ENCODE measurements at regions not wholly inside any gene's neighbourhood (a gene's known extent, or its start where the extent isn't known, plus 50 kb on each side); places are given as distances from the start of the nearest gene placed in this dataset.
"Not testable (repeated sequence)": the region's sequence is repeated elsewhere in the genome, so short reads cannot be mapped to it uniquely, and the experiment has no call there.

GRCh38 chr1:146318715-146319114 is 89.9 kb upstream of the NOTCH2NLA start:
- not testable (repeated sequence) for DNase-seq

- not testable (repeated sequence) for DNase-seq
Measured at GRCh38 chr1:146317785-146318184, 89.0 kb upstream of the NOTCH2NLA start.

GRCh38 chr1:146314449-146315246 is 85.8 kb upstream of the NOTCH2NLA start:
- not testable (repeated sequence) for DNase-seq

- DNase-seq: not testable (repeated sequence)
Measured at GRCh38 chr1:146310579-146310978, 81.8 kb upstream of the NOTCH2NLA start.

- DNase-seq: not testable (repeated sequence)
Measured at GRCh38 chr1:146309427-146309826, 80.6 kb upstream of the NOTCH2NLA start.

- not testable (repeated sequence) for DNase-seq
Measured at GRCh38 chr1:146308892-146309291, 80.1 kb upstream of the NOTCH2NLA start.

GRCh38 chr1:146308152-146308551 is 79.3 kb upstream of the NOTCH2NLA start:
- not testable (repeated sequence) for DNase-seq

GRCh38 chr1:146307632-146308031 is 78.8 kb upstream of the NOTCH2NLA start:
- DNase-seq: not testable (repeated sequence)

- DNase-seq: not testable (repeated sequence)
Measured at GRCh38 chr1:146306651-146307050, 77.8 kb upstream of the NOTCH2NLA start.

GRCh38 chr1:146305442-146305841 is 76.6 kb upstream of the NOTCH2NLA start:
- not testable (repeated sequence) for DNase-seq

- not testable (repeated sequence) for DNase-seq
Measured at GRCh38 chr1:146298575-146298897, 69.7 kb upstream of the NOTCH2NLA start.

- not testable (repeated sequence) for DNase-seq
Measured at GRCh38 chr1:146297781-146298574, 69.2 kb upstream of the NOTCH2NLA start.

GRCh38 chr1:146292940-146293936 is 64.4 kb upstream of the NOTCH2NLA start:
- DNase-seq: not testable (repeated sequence)

- not testable (repeated sequence) for DNase-seq
Measured at GRCh38 chr1:146292424-146292823, 63.6 kb upstream of the NOTCH2NLA start.

- DNase-seq: not testable (repeated sequence)
Measured at GRCh38 chr1:146287881-146288280, 59.1 kb upstream of the NOTCH2NLA start.

- DNase-seq: not testable (repeated sequence)
Measured at GRCh38 chr1:146284760-146285159, 55.9 kb upstream of the NOTCH2NLA start.

- not testable (repeated sequence) for DNase-seq
Measured at GRCh38 chr1:146283527-146283880, 54.7 kb upstream of the NOTCH2NLA start.

- not testable (repeated sequence) for DNase-seq
Measured at GRCh38 chr1:146282807-146283526, 54.1 kb upstream of the NOTCH2NLA start.

- DNase-seq: not testable (repeated sequence)
Measured at GRCh38 chr1:146281522-146281921, 52.7 kb upstream of the NOTCH2NLA start.

GRCh38 chr1:146278758-146279157 is 49.9 kb upstream of the NOTCH2NLA start:
- DNase-seq: not testable (repeated sequence)
